ENCODE measurements at regions not wholly inside any gene's neighbourhood (a gene's known extent, or its start where the extent isn't known, plus 50 kb on each side); places are given as distances from the start of the nearest gene placed in this dataset.

GRCh38 chr6:133772567-133772966 lies 116.3 kb upstream of the TCF21 start:
- no peak overlapping the region for H2AK5ac ChIP-seq (ENCODE audit: low read depth, low read length)
- no peak overlapping the region for H2BK15ac ChIP-seq (ENCODE audit: low read length)
- H3K4me3 ChIP-seq (ENCODE audit: extremely low read depth in 1 of 4, insufficient read depth in 2 of 4, low read depth in 3 of 4, low read length in 4 of 4): no peak overlapping the region
- no peak overlapping the region for H3K14ac ChIP-seq (ENCODE audit: insufficient read length)
- ChIA-PET POLR2A (ENCODE audit: partially characterized antibody) (no interaction called here), CTCF (ENCODE audit: partially characterized antibody) (interaction anchor here (0.9 to 1.7 kb wide), 4 partner anchors 11 to 122 kb away, joined by 3 to 7 read pairs (median 4); no protein-coding TSS in a partner anchor)
- H4K91ac ChIP-seq (replicated peaks; ENCODE audit: insufficient read length, low read length): no peak overlapping the region
- H3K56ac ChIP-seq (replicated peaks; ENCODE audit: insufficient read length, low read depth, low read length): no peak overlapping the region
- no peak overlapping the region for H2AFZ ChIP-seq (ENCODE audit: low read length)
- no peak overlapping the region for H2BK5ac ChIP-seq (ENCODE audit: low read depth, low read length)
- H3K18ac ChIP-seq (ENCODE audit: extremely low read depth, low read length): no peak overlapping the region
- H3K27ac ChIP-seq (ENCODE audit: low read depth, low read length): no peak overlapping the region
- no peaks in the 10 kb centered on the region for H3K79me2 ChIP-seq (ENCODE audit: control insufficient read depth in 1 of 2, insufficient read depth in 2 of 2, low read length in 2 of 2)
- H3K4me1 ChIP-seq (replicated peaks in 1 of 4; ENCODE audit: control insufficient read depth in 3 of 4, insufficient read depth in 4 of 4, low read length in 3 of 4): no peaks in the 10 kb centered on the region
- no peak overlapping the region for H3K9ac ChIP-seq (replicated peaks in 1 of 4; ENCODE audit: extremely low read depth in 1 of 4, low read depth in 3 of 4, low read length in 3 of 4)
- H3K4me2 ChIP-seq (ENCODE audit: insufficient read depth in 1 of 2, low read depth in 2 of 2, low read length in 2 of 2): no peak overlapping the region
- H3K23ac ChIP-seq (ENCODE audit: insufficient read length): no peak overlapping the region
- no peak for TF ChIP-seq CEBPB (IDR thresholded peaks at IDR 0.05; ENCODE audit: low read depth, low read length)
- no peak for TF ChIP-seq ATF3 (IDR thresholded peaks at IDR 0.05; ENCODE audit: insufficient read depth, low read depth, low read length)
- TF ChIP-seq SP2 (IDR thresholded peaks at IDR 0.05; ENCODE audit: low read length): no peak
- no peak for FAIRE-seq
- H3K23me2 ChIP-seq (ENCODE audit: low read depth, low read length): no peaks in the 10 kb centered on the region
- no peak overlapping the region for H2BK20ac ChIP-seq (ENCODE audit: low read length)
- H4K5ac ChIP-seq (ENCODE audit: insufficient read length, low read depth, low read length): no peak overlapping the region
- H3K4ac ChIP-seq (replicated peaks; ENCODE audit: insufficient read length, low read depth, low read length): no peak overlapping the region
- no peak overlapping the region for H2BK12ac ChIP-seq (ENCODE audit: low read depth, low read length)
- no peak overlapping the region for H2BK120ac ChIP-seq (replicated peaks; ENCODE audit: low read depth, low read length)
- H3K9me3 ChIP-seq (ENCODE audit: insufficient read depth in 2 of 2, low read depth in 1 of 2, low read length in 1 of 2): no peaks in the 10 kb centered on the region
- no peaks in the 10 kb centered on the region for H3K36me3 ChIP-seq (ENCODE audit: control insufficient read depth in 2 of 4, insufficient read depth in 4 of 4, low read length in 3 of 4)
- no peaks in the 10 kb centered on the region for H3K79me1 ChIP-seq (ENCODE audit: low read depth, low read length)
- no peak for DNase-seq (ENCODE audit: low read depth in 1 of 2, low spot score in 2 of 2)
- H3K27me3 ChIP-seq (replicated peaks in 1 of 4; ENCODE audit: control insufficient read depth in 3 of 4, extremely low read depth in 1 of 4, insufficient read depth in 3 of 4, low read length in 3 of 4): no peaks in the 10 kb centered on the region
- no peaks in the 10 kb centered on the region for H4K20me1 ChIP-seq (replicated peaks in 1 of 2; ENCODE audit: control insufficient read depth in 1 of 2, insufficient read depth in 2 of 2, low read length in 2 of 2)
- no peak overlapping the region for H4K8ac ChIP-seq (ENCODE audit: extremely low read depth, insufficient read depth, low read length)

All from H1 (cell line).